Activated T-helper 2 cell treated with anti-CD3 and anti-CD28 coated beads, Interferon-gamma antibody, Interleukin-2, Interleukin-4, amounts not matched to agents 10 μg/mL and 5 μg/mL and 100 μg/mL, durations not matched to agents 14 hours and 24 hours and 36 hours (primary cell): ENCODE measurements at regions not wholly inside any gene's neighbourhood (a gene's known extent, or its start where the extent isn't known, plus 50 kb on each side); places are given as distances from the start of the nearest gene placed in this dataset.

Source experiments
- DNase-seq: peaks from one replicate; pipeline ENCODE4 v3.0.0; 2021; ENCODE audit warnings: low spot score
- H3K27ac Mint-ChIP-seq: one replicate; pipeline ENCODE4 v1.8.0; 2021; ENCODE audit warnings: mixed read lengths
- H3K27me3 Mint-ChIP-seq: one replicate; pipeline ENCODE4 v1.8.0; 2021; ENCODE audit warnings: low read depth, mixed read lengths
- H3K36me3 Mint-ChIP-seq: one replicate; pipeline ENCODE4 v1.8.0; 2021; ENCODE audit warnings: low read depth, mixed read lengths
- H3K4me1 Mint-ChIP-seq: one replicate; pipeline ENCODE4 v1.8.0; 2021; ENCODE audit warnings: low read depth, mixed read lengths
- H3K4me3 Mint-ChIP-seq: one replicate; pipeline ENCODE4 v1.8.0; 2021; ENCODE audit warnings: low read depth, mild to moderate bottlenecking, moderate library complexity, mixed read lengths
- H3K9me3 Mint-ChIP-seq: one replicate; pipeline ENCODE4 v1.8.0; 2021; ENCODE audit warnings: mixed read lengths
- intact Hi-C: fragments of 100-400 bp; cut with micrococcal nuclease; formaldehyde crosslinking; loops from one replicate; pipeline ENCODE4 v1.15.1; 2023

DNA sequence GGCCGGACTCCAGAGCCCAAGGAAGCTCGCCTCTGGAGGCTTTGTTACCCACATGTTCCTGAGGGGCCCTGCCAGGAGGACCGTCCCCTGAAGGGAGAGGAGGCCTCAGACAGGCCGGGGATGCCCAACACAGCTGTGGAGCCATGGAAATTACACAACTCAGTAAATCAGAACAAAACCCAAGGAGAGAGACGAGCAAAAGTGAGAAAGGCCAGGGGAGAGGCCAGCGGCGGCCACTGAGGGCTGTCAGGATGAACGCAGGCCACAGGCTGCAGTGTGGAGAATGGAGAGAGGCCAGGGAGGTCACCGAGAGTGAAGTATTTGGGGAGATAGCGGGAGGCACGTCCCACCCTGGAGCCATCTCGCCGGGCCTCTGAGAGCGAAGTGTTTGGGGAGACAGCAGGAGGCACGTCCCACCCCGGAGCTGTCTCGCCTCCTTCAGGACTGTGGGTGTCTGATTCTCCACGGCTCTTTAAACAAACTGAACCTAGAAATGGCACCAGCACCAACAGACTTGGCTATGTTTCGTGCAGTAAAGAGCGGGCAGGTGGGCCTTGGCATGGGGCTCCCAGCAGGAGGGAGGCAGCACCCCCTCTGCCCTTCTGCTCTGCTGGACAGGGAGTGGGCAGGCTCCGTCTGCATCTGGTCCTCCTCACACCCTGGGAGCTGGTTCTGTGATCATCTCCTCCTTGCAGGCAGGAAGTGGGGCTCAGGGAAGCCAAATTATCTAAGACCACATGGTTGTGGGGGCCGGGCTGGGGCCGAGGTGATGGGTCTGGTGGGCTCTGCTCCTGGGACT, 91.0 kb downstream of the YTHDF1 start:
- no peak for DNase-seq
- no peaks in the 10 kb centered on the region for H3K9me3 Mint-ChIP-seq
- H3K36me3 Mint-ChIP-seq = no peaks in the 10 kb centered on the region
- H3K4me3 Mint-ChIP-seq = no peak overlapping the region
- H3K27me3 Mint-ChIP-seq = no peaks in the 10 kb centered on the region
- H3K27ac Mint-ChIP-seq = no peak overlapping the region
- intact Hi-C loops = no loop called here
- no peaks in the 10 kb centered on the region for H3K4me1 Mint-ChIP-seq

- no peaks in the 10 kb centered on the region for H3K27me3 Mint-ChIP-seq
- H3K9me3 Mint-ChIP-seq = no peaks in the 10 kb centered on the region
- no peak for DNase-seq
- no peaks in the 10 kb centered on the region for H3K4me1 Mint-ChIP-seq
- H3K36me3 Mint-ChIP-seq = no peaks in the 10 kb centered on the region
- no peak overlapping the region for H3K27ac Mint-ChIP-seq
- H3K4me3 Mint-ChIP-seq = no peak overlapping the region
- intact Hi-C loops = no loop called here
Observed at GRCh38 chr20:63124092-63124781, 91.7 kb downstream of the YTHDF1 start.

- no peak for DNase-seq
- Mint-ChIP-seq H3K9me3 (no peaks in the 10 kb centered on the region), H3K27ac (no peak overlapping the region), H3K4me3 (no peak overlapping the region), H3K4me1 (no peaks in the 10 kb centered on the region), H3K36me3 (no peaks in the 10 kb centered on the region), H3K27me3 (no peaks in the 10 kb centered on the region)
- intact Hi-C loops = no loop called here
Observed at GRCh38 chr20:63123331-63123741, 92.6 kb downstream of the YTHDF1 start.

DNA sequence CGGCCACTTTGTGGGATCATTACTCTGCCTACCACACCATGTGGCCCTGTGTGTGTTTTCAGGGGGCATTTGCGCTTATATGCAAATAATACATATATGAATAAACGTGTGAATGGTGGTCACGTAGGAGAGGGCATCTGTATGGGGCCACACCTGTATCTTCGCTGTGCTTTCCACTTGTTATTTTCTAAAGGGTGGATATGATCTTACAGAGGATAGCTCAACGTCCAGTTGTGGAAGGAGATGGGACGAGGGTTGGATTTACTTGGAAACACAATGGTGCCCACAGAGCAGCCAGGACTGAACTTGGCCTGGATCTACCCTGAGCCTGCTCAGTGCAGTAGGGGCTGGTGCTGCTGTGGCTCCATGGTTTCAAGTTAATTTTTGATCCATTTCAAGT, 93.3 kb downstream of the YTHDF1 start:
- H3K9me3 Mint-ChIP-seq = no peaks in the 10 kb centered on the region
- H3K27me3 Mint-ChIP-seq = no peaks in the 10 kb centered on the region
- DNase-seq = no peak
- intact Hi-C loops = no loop called here
- no peaks in the 10 kb centered on the region for H3K36me3 Mint-ChIP-seq
- no peak overlapping the region for H3K27ac Mint-ChIP-seq
- no peak overlapping the region for H3K4me3 Mint-ChIP-seq
- no peaks in the 10 kb centered on the region for H3K4me1 Mint-ChIP-seq

GRCh38 chr20:63121749-63122405, 94.1 kb downstream of the YTHDF1 start:
- no peak overlapping the region for H3K27ac Mint-ChIP-seq
- H3K27me3 Mint-ChIP-seq = no peaks in the 10 kb centered on the region
- no peak for DNase-seq
- H3K9me3 Mint-ChIP-seq = no peaks in the 10 kb centered on the region
- no peaks in the 10 kb centered on the region for H3K36me3 Mint-ChIP-seq
- H3K4me3 Mint-ChIP-seq = no peak overlapping the region
- H3K4me1 Mint-ChIP-seq = no peaks in the 10 kb centered on the region
- intact Hi-C loops = no loop called here

GRCh38 chr20:63121246-63121645, 94.7 kb downstream of the YTHDF1 start:
- Mint-ChIP-seq H3K36me3 (no peaks in the 10 kb centered on the region), H3K27ac (no peak overlapping the region), H3K9me3 (no peaks in the 10 kb centered on the region), H3K4me3 (no peak overlapping the region), H3K4me1 (no peaks in the 10 kb centered on the region), H3K27me3 (no peaks in the 10 kb centered on the region)
- intact Hi-C loops = no loop called here
- no peak for DNase-seq

- H3K36me3 Mint-ChIP-seq = no peaks in the 10 kb centered on the region
- DNase-seq = no peak
- H3K27me3 Mint-ChIP-seq = no peaks in the 10 kb centered on the region
- H3K27ac Mint-ChIP-seq = no peak overlapping the region
- H3K9me3 Mint-ChIP-seq = no peaks in the 10 kb centered on the region
- intact Hi-C loops = no loop called here
- no peak overlapping the region for H3K4me3 Mint-ChIP-seq
- no peaks in the 10 kb centered on the region for H3K4me1 Mint-ChIP-seq
Observed at GRCh38 chr20:63120808-63121090, 95.2 kb downstream of the YTHDF1 start.

DNA sequence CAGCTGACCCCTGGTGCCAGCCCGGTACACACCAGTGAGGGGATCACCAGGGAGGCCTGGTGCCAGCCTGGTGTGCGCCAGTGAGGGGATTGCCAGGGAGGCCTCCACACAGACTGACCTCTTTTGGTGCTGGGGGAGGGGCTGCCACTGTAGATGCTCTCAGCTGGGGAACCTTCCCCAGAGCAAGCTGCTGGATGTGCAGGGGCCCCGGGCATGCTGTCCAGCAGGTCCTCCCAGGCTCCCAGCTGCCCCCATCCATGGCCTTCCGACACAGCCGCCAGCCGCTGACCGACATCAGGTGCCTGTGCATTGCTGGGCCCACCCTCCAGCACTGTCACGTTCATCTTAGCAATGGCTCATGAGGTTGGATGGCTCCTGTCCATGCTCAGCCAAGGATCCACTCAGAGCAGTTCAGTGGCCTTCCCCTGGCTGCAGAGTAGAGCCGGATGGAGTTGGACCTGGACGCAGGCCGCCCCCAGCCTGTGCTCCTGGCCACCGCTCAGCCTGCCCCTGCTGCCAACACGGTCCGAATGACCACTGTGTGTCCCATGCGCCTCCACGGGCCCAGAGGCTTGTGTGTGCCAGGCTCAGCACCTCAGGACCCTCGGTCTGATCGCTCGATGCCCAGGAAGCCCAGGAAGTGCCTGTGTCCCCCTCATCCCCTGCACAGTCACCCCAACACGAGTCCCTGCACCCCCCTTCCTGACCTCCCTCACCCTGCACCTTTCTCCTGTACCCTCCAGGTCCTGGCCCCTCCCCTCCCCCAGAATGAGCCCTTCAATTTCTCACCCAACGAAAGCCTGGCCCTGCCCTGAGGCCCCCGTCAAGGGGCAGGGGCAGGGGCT, 95.7 kb downstream of the YTHDF1 start:
- no peaks in the 10 kb centered on the region for H3K36me3 Mint-ChIP-seq
- intact Hi-C loops = no loop called here

DNA sequence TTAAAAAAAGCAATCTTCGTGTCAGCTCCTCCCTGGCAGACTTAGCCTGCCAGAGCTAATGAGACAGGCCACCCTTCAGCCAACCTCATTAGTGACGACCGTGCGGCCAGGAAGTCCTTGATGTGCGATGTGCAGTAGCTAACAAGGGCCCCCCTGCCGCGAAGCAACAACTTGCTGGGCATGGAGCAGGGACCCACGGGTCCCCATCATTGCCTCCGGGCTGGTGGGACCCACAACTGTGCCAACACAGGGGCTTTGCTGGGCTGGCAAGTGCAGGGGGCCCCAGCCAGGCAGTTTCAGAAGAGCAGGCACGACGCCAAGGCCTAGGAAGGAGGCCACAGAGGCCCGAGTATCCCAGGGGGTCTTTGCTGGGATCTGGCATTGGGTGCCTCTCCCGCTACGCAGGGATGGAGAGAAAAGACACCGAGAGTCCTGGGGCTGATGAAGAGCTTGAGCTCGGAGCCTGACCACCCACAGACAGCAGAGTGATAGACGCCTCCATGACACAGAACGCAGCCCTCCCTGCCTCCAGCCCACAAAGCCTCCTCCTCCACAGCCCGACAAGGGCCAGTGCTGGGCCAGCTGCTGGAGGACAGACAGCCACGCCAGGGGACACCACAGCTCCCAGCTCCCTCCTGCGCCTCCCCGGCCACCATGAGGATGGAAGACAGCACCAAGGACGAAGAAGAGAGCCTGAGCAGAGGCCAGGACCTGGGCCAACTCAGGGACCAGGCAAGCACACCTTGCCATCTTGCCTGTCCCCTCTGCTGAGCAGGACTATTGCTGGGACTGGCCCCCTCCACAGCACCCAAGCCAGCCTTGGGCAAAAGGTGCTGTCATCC, 96.6 kb downstream of the YTHDF1 start:
- Mint-ChIP-seq H3K27me3 (no peaks in the 10 kb centered on the region), H3K9me3 (no peaks in the 10 kb centered on the region), H3K36me3 (no peaks in the 10 kb centered on the region), H3K27ac (no peak overlapping the region), H3K4me3 (no peak overlapping the region), H3K4me1 (no peaks in the 10 kb centered on the region)
- DNase-seq = no peak
- intact Hi-C loops = no loop called here

More for the DNA sequence above, 95.7 kb downstream of the YTHDF1 start:
- no peak for DNase-seq
- no peak overlapping the region for H3K27ac Mint-ChIP-seq
- no peak overlapping the region for H3K4me3 Mint-ChIP-seq
- no peaks in the 10 kb centered on the region for H3K9me3 Mint-ChIP-seq
- H3K4me1 Mint-ChIP-seq = no peaks in the 10 kb centered on the region
- no peaks in the 10 kb centered on the region for H3K27me3 Mint-ChIP-seq

GRCh38 chr20:63118303-63119120, 97.4 kb downstream of the YTHDF1 start:
- intact Hi-C loops = no loop called here
- no peaks in the 10 kb centered on the region for H3K36me3 Mint-ChIP-seq
- DNase-seq = no peak
- no peak overlapping the region for H3K27ac Mint-ChIP-seq
- no peak overlapping the region for H3K4me3 Mint-ChIP-seq
- H3K27me3 Mint-ChIP-seq = no peaks in the 10 kb centered on the region
- no peaks in the 10 kb centered on the region for H3K9me3 Mint-ChIP-seq
- H3K4me1 Mint-ChIP-seq = no peaks in the 10 kb centered on the region

DNA sequence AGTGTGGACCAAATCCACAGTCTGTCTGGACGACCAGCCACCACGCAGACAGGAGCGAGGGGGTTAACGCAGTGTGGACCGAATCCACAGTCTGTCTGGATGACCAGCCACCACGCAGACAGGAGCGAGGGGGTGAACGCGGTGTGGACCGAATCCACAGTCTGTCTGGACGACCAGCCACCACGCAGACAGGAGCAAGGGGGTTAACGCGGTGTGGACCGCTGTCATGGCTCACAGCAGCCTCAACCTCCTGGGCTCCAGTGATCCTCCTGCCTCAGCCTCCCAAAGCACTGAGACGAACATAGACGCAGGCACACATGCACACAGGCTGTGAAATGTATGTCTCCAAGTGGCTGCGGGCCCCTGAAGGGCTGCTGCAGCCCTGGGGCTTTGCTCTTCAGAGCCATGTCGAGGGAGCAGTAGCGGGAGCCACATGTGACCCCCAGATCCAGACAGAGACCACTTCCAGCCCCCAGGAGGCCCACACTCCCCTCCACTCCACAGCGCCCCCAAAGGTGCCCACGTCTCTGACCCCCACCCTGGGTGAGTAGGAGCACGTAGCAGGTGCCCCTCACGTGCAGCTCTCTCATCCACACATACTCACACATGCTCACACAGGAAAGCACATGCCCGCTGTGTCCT, 98.1 kb downstream of the YTHDF1 start:
- H3K4me3 Mint-ChIP-seq = no peak overlapping the region

More for the DNA sequence above, 98.1 kb downstream of the YTHDF1 start:
- DNase-seq = no peak
- H3K4me1 Mint-ChIP-seq = no peaks in the 10 kb centered on the region
- H3K27me3 Mint-ChIP-seq = no peaks in the 10 kb centered on the region
- no peak overlapping the region for H3K27ac Mint-ChIP-seq
- intact Hi-C loops = no loop called here
- H3K9me3 Mint-ChIP-seq = no peaks in the 10 kb centered on the region
- no peaks in the 10 kb centered on the region for H3K36me3 Mint-ChIP-seq
